ENCODE measurements at regions not wholly inside any gene's neighbourhood (a gene's known extent, or its start where the extent isn't known, plus 50 kb on each side); places are given as distances from the start of the nearest gene placed in this dataset.

GRCh38 chr21:26782747-26783146 lies 62.5 kb downstream of the ADAMTS1 start:
- in situ Hi-C loops (cut with HindIII; ENCODE audit: low pct_unique_long_range_greater_than_20kb, low sequenced_read_pairs), result no loop called here
- POLR2A ChIA-PET, result no interaction called here
- Histone ChIP-seq H3K27ac (ENCODE audit: low read length) (no peak overlapping the region), H3K4me1 (ENCODE audit: control insufficient read depth, insufficient read depth, low read length) (no peaks in the 10 kb centered on the region), H3K4me3 (ENCODE audit: low read depth in 2 of 2, low read length in 2 of 2) (no peak overlapping the region), H3K27me3 (ENCODE audit: control insufficient read depth, insufficient read depth, low read length) (no peaks in the 10 kb centered on the region), H3K36me3 (ENCODE audit: control insufficient read depth, insufficient read depth, low read length) (no peaks in the 10 kb centered on the region), H3K9me3 (ENCODE audit: control insufficient read depth, insufficient read depth, low read depth, low read length) (no peaks in the 10 kb centered on the region)
- CTCF ChIA-PET, result no interaction called here
- ATAC-seq, result no peak
- no peak for DNase-seq (ENCODE audit: low read depth, low spot score)
- intact Hi-C loops (cut with micrococcal nuclease; ENCODE audit: unreplicated experiment), result no loop called here
- BruUV-seq (replicated peaks), result no TSS peak
- TF ChIP-seq TCF7L2 (IDR thresholded peaks at IDR 0.05; ENCODE audit: low read depth, low read length) (no peak), CTCF (IDR thresholded peaks at IDR 0.05) (no peak), SIN3A (IDR thresholded peaks at IDR 0.05; ENCODE audit: borderline replicate concordance, insufficient read depth, low read depth, low read length) (no peak), POLR2AphosphoS5 (IDR thresholded peaks at IDR 0.05; ENCODE audit: low read depth, low read length) (no peak), REST (IDR thresholded peaks at IDR 0.05; ENCODE audit: insufficient read depth in 1 of 2, low read depth in 2 of 2, low read length in 1 of 2) (no peak)

GRCh38 chr21:26782331-26782730 lies 62.9 kb downstream of the ADAMTS1 start:
- Histone ChIP-seq H3K4me1 (ENCODE audit: control insufficient read depth, insufficient read depth, low read length) (no peaks in the 10 kb centered on the region), H3K36me3 (ENCODE audit: control insufficient read depth, insufficient read depth, low read length) (no peaks in the 10 kb centered on the region), H3K27me3 (ENCODE audit: control insufficient read depth, insufficient read depth, low read length) (no peaks in the 10 kb centered on the region), H3K4me3 (ENCODE audit: low read depth in 2 of 2, low read length in 2 of 2) (no peak overlapping the region), H3K9me3 (ENCODE audit: control insufficient read depth, insufficient read depth, low read depth, low read length) (no peaks in the 10 kb centered on the region), H3K27ac (ENCODE audit: low read length) (no peak overlapping the region)
- ChIA-PET POLR2A (no interaction called here), CTCF (no interaction called here)
- in situ Hi-C loops (cut with HindIII; ENCODE audit: low pct_unique_long_range_greater_than_20kb, low sequenced_read_pairs) (no loop called here), intact Hi-C loops (cut with micrococcal nuclease; ENCODE audit: unreplicated experiment) (no loop called here)
- DNase-seq (ENCODE audit: low read depth, low spot score) (no peak), ATAC-seq (no peak)
- no TSS peak for BruUV-seq (replicated peaks)
- TF ChIP-seq REST (IDR thresholded peaks at IDR 0.05; ENCODE audit: insufficient read depth in 1 of 2, low read depth in 2 of 2, low read length in 1 of 2), result no peak
- TF ChIP-seq CTCF (IDR thresholded peaks at IDR 0.05), result no peak
- TF ChIP-seq POLR2AphosphoS5 (IDR thresholded peaks at IDR 0.05; ENCODE audit: low read depth, low read length), result no peak
- TF ChIP-seq TCF7L2 (IDR thresholded peaks at IDR 0.05; ENCODE audit: low read depth, low read length), result no peak
- no peak for TF ChIP-seq SIN3A (IDR thresholded peaks at IDR 0.05; ENCODE audit: borderline replicate concordance, insufficient read depth, low read depth, low read length)
